ENCODE measurements at regions not wholly inside any gene's neighbourhood (a gene's known extent, or its start where the extent isn't known, plus 50 kb on each side); places are given as distances from the start of the nearest gene placed in this dataset.

DNA sequence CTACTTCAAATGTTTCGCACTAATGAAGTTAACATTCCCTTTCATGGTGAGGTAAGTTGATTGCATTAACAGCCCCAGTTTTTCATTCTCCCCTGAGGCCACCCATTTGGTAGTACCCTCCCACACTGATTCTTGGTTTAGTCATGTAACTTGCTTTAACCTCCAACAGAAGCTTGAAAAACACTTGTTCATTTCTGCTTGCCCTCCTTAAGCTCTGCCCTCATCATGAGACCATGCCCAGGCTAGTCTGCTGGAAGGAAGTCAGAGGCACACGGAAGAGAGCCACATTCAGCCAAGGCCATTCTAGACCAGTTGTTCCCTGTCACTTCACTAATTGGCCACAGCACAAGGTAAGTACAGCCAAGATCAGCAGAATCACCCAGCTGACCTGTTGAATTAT is 50.7 kb upstream of the CD44 start:
- Histone ChIP-seq H3K4me2 (ENCODE audit: low read depth, low read length) (no peak overlapping the region), H2AFZ (ENCODE audit: low read length) (no peak overlapping the region), H3K36me3 (replicated peaks; ENCODE audit: insufficient read depth, low read length) (no peaks in the 10 kb centered on the region), H4K20me1 (ENCODE audit: insufficient read depth, low read length) (no peaks in the 10 kb centered on the region), H3K4me1 (ENCODE audit: low read length) (peaks cover 46% of the 10 kb centered on the region), H3K27me3 (replicated peaks; ENCODE audit: insufficient read depth, low read length) (no peaks in the 10 kb centered on the region), H3K9ac (ENCODE audit: low read length) (no peak overlapping the region), H3K27ac (ENCODE audit: low read length) (no peak overlapping the region), H3K4me3 (ENCODE audit: low read length) (no peak overlapping the region), H3F3A (ENCODE audit: insufficient read depth, low read length) (no peaks in the 10 kb centered on the region), H3K79me2 (ENCODE audit: low read length) (no peaks in the 10 kb centered on the region), H3K9me2 (replicated peaks; ENCODE audit: insufficient read depth, low read length) (no peaks in the 10 kb centered on the region), H3K9me3 (replicated peaks; ENCODE audit: insufficient read depth, low read length) (no peaks in the 10 kb centered on the region)
- DNase-seq: no peak
- TF ChIP-seq, protein P1, sequence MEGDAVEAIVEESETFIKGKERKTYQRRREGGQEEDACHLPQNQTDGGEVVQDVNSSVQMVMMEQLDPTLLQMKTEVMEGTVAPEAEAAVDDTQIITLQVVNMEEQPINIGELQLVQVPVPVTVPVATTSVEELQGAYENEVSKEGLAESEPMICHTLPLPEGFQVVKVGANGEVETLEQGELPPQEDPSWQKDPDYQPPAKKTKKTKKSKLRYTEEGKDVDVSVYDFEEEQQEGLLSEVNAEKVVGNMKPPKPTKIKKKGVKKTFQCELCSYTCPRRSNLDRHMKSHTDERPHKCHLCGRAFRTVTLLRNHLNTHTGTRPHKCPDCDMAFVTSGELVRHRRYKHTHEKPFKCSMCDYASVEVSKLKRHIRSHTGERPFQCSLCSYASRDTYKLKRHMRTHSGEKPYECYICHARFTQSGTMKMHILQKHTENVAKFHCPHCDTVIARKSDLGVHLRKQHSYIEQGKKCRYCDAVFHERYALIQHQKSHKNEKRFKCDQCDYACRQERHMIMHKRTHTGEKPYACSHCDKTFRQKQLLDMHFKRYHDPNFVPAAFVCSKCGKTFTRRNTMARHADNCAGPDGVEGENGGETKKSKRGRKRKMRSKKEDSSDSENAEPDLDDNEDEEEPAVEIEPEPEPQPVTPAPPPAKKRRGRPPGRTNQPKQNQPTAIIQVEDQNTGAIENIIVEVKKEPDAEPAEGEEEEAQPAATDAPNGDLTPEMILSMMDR (IDR thresholded peaks at IDR 0.05; ENCODE audit: low read length): no peak
- TF ChIP-seq EZH2 (optimal IDR thresholded peaks at IDR 0.05; ENCODE audit: low read depth, low read length) (no peak), EZH2phosphoT487 (IDR thresholded peaks at IDR 0.05; ENCODE audit: low read length) (no peak)

GRCh38 chr11:35088676-35089075 is 50.3 kb upstream of the CD44 start:
- Histone ChIP-seq H3F3A (ENCODE audit: insufficient read depth, low read length) (no peaks in the 10 kb centered on the region), H3K9me3 (replicated peaks; ENCODE audit: insufficient read depth, low read length) (no peaks in the 10 kb centered on the region), H3K36me3 (replicated peaks; ENCODE audit: insufficient read depth, low read length) (no peaks in the 10 kb centered on the region), H3K4me1 (ENCODE audit: low read length) (peaks cover 42% of the 10 kb centered on the region), H3K27ac (ENCODE audit: low read length) (no peak overlapping the region), H3K79me2 (ENCODE audit: low read length) (no peaks in the 10 kb centered on the region), H3K9me2 (replicated peaks; ENCODE audit: insufficient read depth, low read length) (no peaks in the 10 kb centered on the region), H3K27me3 (replicated peaks; ENCODE audit: insufficient read depth, low read length) (no peaks in the 10 kb centered on the region), H4K20me1 (ENCODE audit: insufficient read depth, low read length) (no peaks in the 10 kb centered on the region), H3K9ac (ENCODE audit: low read length) (no peak overlapping the region), H2AFZ (ENCODE audit: low read length) (no peak overlapping the region), H3K4me2 (ENCODE audit: low read depth, low read length) (no peak overlapping the region), H3K4me3 (ENCODE audit: low read length) (no peak overlapping the region)
- TF ChIP-seq, protein P1 (IDR thresholded peaks at IDR 0.05; ENCODE audit: low read length): no peak
- no peak for TF ChIP-seq EZH2 (optimal IDR thresholded peaks at IDR 0.05; ENCODE audit: low read depth, low read length)
- TF ChIP-seq EZH2phosphoT487 (IDR thresholded peaks at IDR 0.05; ENCODE audit: low read length): no peak
- DNase-seq: no peak
